GM19239 (cell line): ENCODE measurements at regions not wholly inside any gene's neighbourhood (a gene's known extent, or its start where the extent isn't known, plus 50 kb on each side); places are given as distances from the start of the nearest gene placed in this dataset.

ENCODE experiments used
- DNase-seq: peaks from one replicate; pipeline ENCODE4 v3.0.0; 2011; ENCODE audit warnings: low spot score; ENCODE audit not compliant: insufficient read length
- FAIRE-seq: peaks from 2 replicates; lab custom pipeline; 2011; peaks lifted over from hg19 to GRCh38; lab: Jason Lieb, UNC

DNA sequence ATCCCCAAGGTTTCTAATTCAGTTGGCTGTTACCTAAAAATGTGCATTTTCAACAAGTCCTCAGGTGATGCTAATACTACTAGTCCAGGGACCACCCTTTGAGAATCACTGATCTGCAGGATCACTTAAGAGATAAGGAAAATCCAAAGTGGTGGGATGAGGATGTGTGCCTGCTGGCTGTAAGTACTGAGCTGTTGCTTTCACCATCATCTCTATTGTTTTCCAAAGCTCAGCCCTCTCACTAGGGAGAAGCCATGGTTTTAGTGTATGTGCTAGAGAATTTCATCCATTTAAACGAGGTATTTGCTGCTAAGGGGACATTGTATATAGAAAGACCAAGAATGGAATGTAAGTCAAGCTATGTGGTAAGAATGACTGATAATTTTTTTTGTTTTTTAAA, 202.3 kb downstream of the KIF21A start:
- DNase-seq, result no peak
- no peak for FAIRE-seq

DNA sequence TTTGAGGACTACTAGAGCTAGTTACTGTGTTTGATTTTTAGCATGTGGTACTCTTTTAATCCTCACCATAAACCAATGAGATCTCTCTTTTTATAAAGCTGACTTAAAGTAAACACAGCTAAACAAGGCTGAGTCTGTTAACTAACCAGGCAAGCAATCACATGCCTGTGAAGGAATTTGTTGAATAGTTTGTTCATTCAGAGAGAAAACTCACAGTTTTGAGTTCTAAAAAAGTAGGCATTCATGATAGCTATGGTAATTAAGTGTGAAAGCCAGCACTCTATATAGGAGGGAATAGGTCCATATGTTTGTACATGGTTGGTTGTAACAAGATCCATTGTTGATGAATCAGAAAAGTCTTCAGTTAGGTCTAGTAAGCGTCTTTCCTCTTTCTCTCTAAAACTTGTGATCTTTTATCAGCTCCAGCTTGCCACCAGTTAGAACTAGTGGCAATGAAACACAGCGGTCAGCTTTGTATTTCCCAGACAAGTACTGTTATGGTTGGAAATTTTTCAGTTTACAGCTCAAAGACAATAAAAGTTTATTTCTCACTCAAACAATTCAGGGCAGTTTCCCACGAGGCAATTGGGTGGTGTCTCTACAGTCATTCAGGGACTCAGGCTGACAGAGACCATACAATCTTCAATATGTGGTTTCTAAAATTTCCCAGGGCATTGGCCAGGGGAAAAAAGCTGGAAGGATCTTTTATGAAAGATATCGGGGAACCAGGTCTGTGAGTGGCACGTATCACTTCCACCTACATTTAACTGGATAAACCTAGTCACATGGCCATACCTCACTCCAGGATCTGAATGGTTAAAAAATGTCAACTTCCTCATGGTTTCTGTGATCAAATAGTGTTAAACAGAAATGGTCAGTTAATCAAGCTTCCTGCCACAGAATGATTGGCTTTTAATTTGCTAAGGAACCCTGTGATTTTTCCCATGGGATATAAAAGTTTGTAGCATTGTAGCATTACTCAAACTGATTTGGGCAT, 203.1 kb downstream of the KIF21A start:
- no peak for FAIRE-seq
- no peak for DNase-seq

DNA sequence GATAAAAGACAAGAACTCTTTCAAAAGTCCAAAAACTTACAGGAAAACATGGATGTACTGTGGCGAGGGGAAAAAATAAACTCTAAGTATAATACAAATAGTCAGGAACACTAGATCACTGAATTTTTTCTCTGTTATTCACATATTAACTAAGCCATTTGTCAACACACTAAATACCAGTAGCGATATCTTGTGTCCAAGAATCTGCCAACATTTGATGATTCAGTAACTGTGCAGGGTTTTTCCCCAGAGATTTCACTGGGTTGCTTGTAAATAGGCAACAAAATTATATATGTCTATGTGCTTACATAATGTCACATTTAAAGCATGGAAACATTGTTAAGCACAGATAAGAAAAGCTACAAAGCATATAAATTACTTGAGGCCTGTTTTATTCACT, 205.9 kb downstream of the KIF21A start:
- no peak for DNase-seq
- FAIRE-seq, result no peak

DNA sequence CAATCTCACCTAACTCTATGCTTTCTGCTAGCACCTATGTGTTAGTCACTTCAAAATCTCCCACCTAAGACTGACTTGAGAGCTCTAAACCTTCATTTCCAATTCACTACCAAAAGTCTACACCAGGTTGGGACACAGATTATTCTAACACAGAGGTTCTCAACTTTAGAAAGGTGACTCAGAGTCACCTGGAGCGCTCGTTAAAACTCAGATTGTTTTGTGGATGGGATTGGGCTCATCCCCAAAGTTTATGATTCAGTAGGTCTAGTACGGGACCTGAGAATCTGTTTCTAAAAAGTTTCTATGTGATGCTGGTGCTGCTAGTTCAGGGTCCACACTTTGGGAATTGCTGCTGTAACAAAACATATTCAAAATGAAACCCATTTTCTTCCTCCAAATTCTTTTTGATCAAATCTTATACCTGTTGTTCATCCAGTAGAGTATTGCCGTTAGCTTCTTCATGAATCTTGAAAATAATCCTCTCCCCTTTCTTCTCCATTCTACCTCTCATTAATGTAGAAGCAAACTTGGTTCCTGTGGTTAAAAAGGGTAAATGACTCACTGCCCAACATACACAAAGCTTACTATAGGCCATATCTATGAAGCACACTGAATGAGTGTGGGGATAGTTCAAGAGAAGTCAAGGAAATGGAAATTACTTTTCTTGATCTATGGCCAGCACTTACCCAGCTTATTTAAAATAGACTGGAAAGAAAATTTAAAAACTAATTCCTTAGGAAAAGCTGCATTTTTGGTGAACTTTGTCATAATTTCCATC, 206.7 kb downstream of the KIF21A start:
- FAIRE-seq (no peak), DNase-seq (no peak)

DNA sequence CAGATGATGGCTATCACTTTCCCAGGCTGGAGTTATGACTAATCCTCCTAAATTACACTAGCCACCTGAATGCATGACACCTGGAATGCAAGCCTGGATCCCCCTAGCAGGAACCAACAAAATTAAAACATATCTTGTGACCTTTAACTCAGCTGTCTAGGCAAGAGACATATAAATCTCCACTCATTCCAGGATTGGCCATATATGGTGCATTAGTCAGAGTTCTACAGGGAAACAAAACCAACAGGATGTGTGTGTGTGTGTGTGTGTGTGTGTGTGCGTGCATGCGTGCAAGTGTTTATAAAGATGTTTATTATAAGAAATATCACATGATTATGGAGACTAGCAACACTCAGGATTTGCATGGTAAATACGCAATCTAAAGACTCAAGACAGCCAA, 212.8 kb downstream of the KIF21A start:
- DNase-seq, result no peak
- FAIRE-seq, result no peak

DNA sequence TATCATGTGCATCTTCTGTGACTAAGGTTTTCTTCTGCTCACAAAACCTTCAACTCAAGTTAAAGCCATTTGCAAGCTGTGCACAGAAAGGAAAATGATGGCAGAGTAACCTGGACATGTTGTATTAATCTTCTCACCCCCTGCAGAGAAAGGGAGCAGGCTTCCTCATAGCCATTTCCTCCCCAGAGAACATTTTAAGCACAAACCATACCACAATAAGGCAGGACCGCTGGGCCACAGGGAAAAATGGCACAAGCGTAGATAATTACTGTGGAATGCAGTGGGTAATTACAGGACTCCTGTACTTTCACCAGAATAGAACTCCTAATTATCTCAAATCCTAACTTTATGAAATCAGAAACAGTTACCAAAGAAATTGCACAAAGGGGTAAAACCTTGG, 215.7 kb downstream of the KIF21A start:
- no peak for FAIRE-seq
- DNase-seq, result no peak

DNA sequence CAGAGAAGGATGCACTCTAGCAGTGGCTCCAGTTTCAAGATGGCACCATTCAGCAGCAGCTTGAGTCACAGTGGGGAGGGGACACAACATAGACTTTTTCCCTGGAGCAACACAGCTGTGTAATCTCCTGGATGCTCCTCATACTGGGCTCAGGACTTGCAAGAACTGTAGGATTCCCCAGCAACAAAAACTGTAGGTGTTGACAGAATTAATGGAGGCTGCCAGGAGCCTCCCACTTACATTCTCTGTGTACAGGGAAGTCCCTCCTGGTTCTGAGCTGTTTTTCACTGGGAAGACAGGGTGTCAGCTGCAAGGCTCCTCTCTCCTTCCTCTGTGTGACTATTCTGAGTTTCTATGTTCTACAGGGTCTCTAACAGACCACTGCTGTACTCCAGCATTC, 217.9 kb downstream of the KIF21A start:
- FAIRE-seq, result no peak

DNA sequence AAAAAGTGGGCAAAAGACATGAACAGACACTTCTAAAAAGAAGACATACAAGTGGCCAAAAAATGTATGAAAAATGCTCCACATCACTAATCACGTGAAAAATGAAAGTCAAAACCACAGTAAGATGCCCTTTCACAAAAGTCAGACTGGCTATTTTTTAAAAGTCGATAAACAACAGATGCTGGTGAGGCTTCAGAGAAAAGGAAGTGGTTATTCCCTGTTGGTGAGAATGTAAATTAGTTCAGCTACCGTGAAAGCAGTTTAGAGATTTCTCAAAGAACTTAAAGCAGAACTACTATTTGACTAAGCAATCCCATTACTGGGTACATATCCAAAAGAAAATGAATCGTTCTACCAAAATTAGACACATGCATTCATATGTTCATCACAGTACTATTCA, 237.0 kb downstream of the KIF21A start:
- DNase-seq, result no peak
- FAIRE-seq, result peak; percentile 4

More for the DNA sequence above, 217.9 kb downstream of the KIF21A start:
- no peak for DNase-seq

DNA sequence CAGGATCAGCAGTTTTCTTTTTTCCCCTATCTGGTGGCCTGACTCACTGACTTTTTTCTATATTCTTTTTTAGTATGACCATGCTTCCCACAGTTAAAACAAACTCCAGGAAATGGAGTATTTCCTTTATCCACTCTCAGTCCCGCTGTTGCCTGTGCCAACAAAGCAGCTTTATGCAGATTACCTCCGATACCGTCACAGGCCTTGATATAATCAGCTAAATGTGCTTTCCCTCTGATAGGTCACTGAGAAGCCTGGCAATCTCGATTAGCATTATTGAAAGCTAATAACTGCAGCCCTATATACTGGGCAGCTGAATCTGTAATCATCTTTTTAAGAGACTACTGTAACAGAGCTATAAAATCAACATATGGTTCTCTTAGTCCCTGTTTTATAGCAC, 243.6 kb downstream of the KIF21A start:
- FAIRE-seq, result no peak
- DNase-seq, result no peak

DNA sequence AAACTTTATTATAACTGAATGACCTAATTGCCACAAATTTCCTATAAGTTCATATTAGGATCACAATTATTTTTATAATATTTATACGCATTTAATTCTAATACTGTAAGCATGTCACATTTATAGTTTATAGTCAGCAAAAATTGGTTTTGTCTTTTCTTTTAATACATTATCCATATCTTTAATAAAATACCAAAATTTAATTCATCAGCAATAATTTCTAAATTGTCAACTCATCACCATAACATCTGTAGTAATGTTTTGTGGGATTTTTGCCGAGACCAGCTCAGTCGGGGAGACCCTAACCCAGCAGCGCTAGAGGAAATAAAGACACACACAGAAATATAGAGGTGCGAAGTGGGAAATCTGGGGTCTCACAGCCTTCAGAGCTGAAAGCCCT, 254.2 kb downstream of the KIF21A start:
- DNase-seq, result no peak
- no peak for FAIRE-seq

DNA sequence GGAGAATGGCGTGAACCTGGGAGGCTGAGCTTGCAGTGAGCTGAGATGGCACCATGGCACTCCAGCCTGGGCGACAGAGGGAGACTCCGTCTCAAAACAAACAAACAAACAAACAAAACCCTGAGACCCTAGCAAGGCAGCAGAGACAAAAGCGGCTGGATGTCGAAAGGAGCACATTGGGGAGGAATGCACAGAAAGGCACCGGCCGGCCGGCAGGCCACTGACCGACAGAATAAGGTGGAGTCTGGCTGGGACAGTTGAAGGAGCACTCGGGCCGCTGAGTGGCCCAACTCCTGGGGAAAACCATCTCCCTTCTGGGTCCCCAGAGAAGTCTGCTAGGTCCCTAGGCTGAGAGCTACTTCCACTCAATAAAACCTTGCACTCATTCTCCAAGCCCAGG, 256.2 kb downstream of the KIF21A start:
- FAIRE-seq (no peak), DNase-seq (no peak)

DNA sequence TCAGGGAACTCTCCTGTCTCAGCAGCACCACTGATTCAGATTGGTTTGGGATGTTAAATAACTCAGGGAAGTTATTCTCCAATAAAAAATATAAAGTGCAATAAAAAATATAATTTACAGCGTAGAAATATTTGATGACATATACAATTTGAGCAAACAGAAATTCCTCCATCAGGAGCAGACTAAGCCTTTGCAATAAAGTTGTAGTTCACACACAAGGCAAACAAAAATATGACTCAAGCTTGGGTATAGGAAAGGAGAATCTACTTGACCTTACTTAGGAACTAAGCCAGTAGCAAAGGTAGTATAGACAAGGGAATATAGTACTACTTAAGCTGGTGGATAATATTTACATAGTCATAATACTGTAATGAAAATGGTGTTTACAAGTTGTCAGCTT, 264.1 kb downstream of the KIF21A start:
- DNase-seq (no peak), FAIRE-seq (no peak)

DNA sequence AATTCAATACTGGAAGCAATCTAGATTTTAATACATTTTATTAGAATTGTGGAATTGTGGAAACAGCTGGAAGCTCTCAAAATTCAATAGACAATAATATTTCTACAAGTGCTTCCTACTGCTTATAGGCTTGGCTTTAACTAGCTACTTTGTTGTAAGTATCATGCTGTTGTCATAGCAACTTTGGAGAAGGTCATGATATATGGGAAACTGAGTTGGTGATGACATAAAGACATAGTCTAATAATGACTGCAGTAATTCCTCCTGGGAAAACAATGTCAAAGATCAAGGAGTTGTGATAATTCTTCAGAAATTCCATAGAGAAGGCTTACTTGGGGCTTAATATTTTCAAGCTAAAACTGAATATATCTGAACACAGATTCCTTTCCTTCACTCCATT, 266.6 kb downstream of the KIF21A start:
- DNase-seq (no peak), FAIRE-seq (no peak)

DNA sequence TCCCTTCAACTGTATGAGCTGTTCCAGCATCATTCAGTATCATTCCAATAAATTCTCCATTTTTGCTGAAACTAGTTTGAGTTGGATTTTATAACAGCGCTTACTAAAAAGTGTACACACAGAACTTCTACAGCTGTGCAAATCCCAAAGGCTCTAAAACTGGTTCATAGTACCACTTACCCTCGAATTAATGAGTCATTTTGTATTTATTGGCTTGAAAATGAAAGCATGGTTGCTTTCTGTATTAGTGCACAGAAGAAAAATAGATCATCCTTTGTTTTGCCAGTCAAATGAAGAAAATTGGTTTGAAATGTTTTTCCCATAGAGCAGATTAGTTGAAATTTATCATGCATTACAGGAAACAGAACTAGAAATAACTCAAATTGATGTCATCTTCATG, 268.3 kb upstream of the CPNE8 start:
- FAIRE-seq (no peak), DNase-seq (no peak)

DNA sequence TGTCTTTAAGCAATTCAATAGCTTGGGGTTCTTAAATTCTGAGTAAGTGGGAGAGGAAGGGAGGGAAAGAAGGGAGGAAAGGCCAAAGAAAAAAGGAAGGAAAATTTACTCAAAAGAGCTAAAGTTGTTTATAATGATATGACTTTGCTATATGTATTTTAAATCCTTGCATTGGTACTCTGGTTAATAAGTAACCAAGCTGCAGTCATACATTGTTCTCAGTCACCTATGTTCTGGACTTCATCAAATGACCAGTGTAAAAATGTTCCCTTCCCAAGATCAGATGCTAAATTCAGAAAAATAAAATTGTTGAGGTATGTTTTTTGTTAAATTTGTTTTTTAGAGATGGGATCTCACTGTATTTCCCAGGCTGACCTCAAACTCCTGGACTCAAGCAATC, 259.9 kb upstream of the CPNE8 start:
- DNase-seq, result no peak
- no peak for FAIRE-seq

DNA sequence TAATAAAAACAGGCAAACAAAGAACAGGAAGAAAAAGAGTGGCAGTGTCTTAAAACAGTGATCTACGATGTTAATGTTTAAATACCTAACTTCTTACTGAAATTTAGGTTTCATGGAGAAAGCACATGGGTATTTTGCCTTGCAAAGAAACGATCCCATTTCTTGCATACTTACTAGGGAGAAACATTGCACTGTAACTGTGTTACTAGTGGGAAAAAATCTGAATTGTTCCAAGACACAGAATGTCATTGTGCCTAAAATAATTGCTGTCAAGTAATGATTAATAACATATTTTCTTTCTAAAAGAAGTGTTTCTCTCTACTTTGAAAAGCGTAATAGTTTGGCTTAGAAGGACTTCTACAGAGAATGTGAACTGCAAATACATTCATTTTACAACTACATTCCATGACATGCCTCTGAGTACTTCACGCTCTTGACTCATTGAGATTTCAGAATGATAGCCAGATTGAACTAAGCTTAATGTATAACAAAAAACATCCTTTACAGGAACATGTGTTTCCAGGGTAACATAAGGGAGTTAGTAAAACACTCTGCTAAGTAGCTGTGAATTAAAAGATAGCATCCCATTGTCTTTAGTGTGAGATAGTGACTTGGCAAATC, 256.2 kb upstream of the CPNE8 start:
- FAIRE-seq (no peak), DNase-seq (no peak)

DNA sequence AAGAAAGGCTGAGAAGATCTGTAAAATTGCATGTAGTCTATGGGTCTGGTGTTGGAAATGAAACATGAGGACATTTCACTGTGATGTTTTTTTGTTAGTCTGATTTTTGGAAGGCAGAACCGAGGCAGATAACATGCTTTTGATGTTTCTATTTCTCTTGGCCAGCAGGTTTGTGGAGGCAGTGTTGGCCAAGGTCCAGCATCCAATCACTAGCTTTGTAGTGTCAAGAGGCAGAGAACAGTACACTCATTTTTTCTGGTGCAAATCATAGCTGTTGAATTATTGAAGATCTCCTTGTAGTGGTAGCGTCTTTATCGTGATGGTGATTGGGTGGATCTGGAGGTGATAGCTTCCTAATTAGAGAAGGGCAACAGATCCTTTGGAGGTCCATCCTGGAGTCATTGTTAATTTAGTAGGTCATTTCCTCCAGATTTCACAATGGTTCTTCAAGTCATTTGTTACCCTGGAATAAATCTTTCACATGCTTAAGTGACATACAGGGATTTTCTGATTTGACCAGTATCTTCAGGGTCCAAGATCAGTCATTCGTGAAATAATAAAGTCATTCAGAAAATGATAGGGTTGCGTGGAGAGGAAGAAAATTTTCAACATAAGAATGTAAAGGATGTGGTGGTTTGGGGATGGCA, 252.4 kb upstream of the CPNE8 start:
- FAIRE-seq (no peak), DNase-seq (no peak)

DNA sequence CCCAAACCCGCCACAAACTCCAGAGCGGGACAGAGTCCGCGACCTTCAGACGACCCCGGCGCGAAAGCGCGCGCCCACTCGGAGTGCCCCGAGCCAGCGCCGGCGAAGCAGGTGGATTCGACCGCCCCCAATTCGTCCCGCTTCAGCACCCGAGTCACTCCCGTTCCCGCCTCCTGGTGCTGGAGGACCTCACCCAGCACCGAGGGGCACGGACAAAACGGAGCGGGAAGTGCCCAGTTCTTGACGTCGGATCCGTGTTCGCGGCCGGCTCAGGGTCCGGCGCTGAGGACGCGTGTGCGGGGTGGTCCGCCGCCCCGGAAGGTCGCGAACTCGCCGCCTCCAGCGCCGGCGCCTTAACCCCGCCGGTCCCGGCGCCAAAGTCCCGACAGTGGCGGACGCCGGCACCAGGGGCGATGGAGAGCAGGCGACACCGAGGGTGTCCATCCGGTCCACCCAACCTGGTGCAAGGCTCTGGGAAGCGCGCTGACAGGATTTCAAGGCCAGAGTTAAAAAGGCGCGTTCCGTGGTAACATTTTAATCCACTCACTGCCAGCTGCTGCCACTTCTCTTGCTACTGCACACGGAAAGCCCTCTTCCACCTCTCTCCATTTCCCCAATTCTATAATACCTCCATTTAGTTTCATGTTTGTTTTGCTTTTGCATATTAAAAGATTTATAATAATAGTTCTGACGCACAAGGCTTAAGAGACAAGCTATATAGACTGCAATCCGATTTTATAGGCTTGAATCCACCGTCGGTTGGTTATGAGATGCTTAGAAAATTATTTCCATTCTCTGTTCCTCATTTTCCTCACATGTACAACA, 240.0 kb upstream of the CPNE8 start:
- no peak for FAIRE-seq
- peak; percentile 20 for DNase-seq

DNA sequence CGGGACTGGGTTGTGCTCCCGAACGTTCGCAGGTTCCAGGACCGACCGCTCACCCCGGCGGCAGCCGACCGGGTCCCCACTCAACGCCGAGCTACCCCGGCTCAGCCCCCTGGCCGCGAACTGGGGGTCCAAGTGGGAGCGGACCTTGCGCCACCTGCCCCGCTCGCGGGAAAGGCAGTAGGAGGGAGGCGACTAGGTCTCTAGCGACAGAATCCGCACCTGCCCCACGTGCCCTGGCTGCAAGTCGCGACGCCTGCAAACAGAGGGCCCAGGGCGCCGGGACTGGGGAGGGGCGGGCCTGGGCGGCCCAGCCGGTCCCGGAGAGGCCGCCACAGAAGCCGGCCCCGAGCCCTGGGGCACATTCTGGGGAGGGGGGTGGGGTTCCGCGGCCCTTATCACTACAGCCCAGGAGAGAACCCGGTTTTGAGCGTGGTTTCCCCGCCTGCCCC, 239.2 kb upstream of the CPNE8 start:
- no peak for DNase-seq
- no peak for FAIRE-seq

DNA sequence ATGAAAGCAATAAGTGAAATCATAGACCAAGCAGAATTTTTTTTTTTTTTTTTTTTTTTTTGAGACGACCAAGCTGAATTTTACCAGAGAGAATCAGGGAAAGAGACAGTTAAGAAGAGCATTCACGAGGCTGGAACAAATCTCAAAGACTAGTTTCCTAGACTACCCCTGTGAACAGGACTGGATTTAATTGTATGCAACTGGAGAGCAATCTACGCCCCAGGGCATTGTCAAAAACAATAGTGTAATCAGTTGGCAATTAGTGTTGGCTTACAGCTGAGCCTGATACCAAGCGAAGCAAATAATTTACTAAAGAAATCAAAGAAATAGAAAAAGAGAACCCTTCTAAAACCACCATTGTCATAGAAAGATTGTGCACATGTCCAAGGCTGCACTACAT, 232.9 kb upstream of the CPNE8 start:
- DNase-seq (no peak), FAIRE-seq (no peak)
